K562 (cell line): ENCODE measurements at regions not wholly inside any gene's neighbourhood (a gene's known extent, or its start where the extent isn't known, plus 50 kb on each side); places are given as distances from the start of the nearest gene placed in this dataset.

Experiments used
- ATAC-seq: fragments of 200-7000 bp; cut with Tn5 transposase; 3 replicates; pipeline ENCODE4 v1.9.1; 2020; ENCODE audit warnings: moderate library complexity
- BruUV-seq: library from RNA; stranded (reverse); fragments of 400-500 nt; replicated peaks from 2 replicates; lab custom pipeline; 2021; lab: Mats Ljungman, UMichigan
- CTCF ChIA-PET: fragments of 300-600 bp; formaldehyde crosslinking; extraction: SDS; loops from one replicate; lab custom pipeline; 2021; ENCODE audit warnings: low intra/inter-chr PET ratio; lab: Yijun Ruan, JAX
- POLR2A ChIA-PET: fragments of 300-600, 350-650 bp; sonication (Branson Sonifier 250); formaldehyde crosslinking; extraction: SDS; loops from one replicate; lab custom pipeline; 2021; ENCODE audit warnings: antibody characterized with exemption, inconsistent platforms; lab: Yijun Ruan, JAX
- DNase-seq, 4 experiments: peaks; one replicate each; pipeline versions ENCODE4 v3.0.0 to v3.0.0-alpha.2; 2011 to 2018; ENCODE audit warnings: low spot score in 3 of 4, mixed read lengths in 3 of 4; ENCODE audit errors: extremely low read depth in 1 of 4
- FAIRE-seq: peaks from 2 replicates; lab custom pipeline; 2011; peaks lifted over from hg19 to GRCh38; lab: Jason Lieb, UNC
- H2AFZ ChIP-seq: 2 replicates; pipeline ENCODE4 v1.6.0; 2011; ENCODE audit warnings: low read depth, low read length, control low read depth, inconsistent platforms
- H3K27ac ChIP-seq: fragments of 200-600 bp; 3 replicates; pipeline ENCODE4 v1.8.0; 2011; ENCODE audit warnings: low read depth, mild to moderate bottlenecking, control low read depth, inconsistent platforms, low read length, moderate library complexity, mixed read lengths; ENCODE audit errors: extremely low read depth
- H3K27me3 ChIP-seq, 2 experiments: fragments of 300-600 bp in 1 of 2; 2 replicates in 1 of 2; 3 replicates in 1 of 2; pipeline versions ENCODE4 v1.6.0 to v1.8.0; 2011; ENCODE audit warnings: inconsistent platforms in 2 of 2, low read length in 2 of 2, mild to moderate bottlenecking in 1 of 2, mixed read lengths in 1 of 2, moderate library complexity in 1 of 2; ENCODE audit not compliant: control insufficient read depth in 2 of 2, insufficient read depth in 2 of 2
- H3K36me3 ChIP-seq: fragments of 300-600 bp; 3 replicates; pipeline ENCODE4 v1.8.0; 2011; ENCODE audit warnings: mild to moderate bottlenecking, low read length, inconsistent platforms; ENCODE audit not compliant: control insufficient read depth, insufficient read depth
- H3K4me1 ChIP-seq, 2 experiments: fragments of 200-600 bp in 1 of 2; replicated peaks in 1 of 2; 2 replicates in 1 of 2; 3 replicates in 1 of 2; pipeline versions ENCODE4 v1.5.1 to v1.8.0; 2011; ENCODE audit warnings: inconsistent platforms in 2 of 2, low read length in 2 of 2, mild to moderate bottlenecking in 1 of 2, mixed read lengths in 1 of 2, moderate library complexity in 1 of 2; ENCODE audit not compliant: control insufficient read depth in 2 of 2, insufficient read depth in 2 of 2
- H3K4me2 ChIP-seq: 2 replicates; pipeline ENCODE4 v1.6.1; 2011; ENCODE audit warnings: low read length, control low read depth, inconsistent platforms, mixed read lengths; ENCODE audit not compliant: insufficient read depth
- H3K4me3 ChIP-seq: fragments of 200-600 bp; sonication (generic), shearing (Covaris generic); 2 replicates; pipeline ENCODE4 v1.5.1; 2016; ENCODE audit warnings: control low read depth, inconsistent platforms
- H3K79me2 ChIP-seq: fragments of 200-600 bp; 3 replicates; pipeline ENCODE4 v1.8.0; 2011; ENCODE audit warnings: low read length, inconsistent platforms; ENCODE audit not compliant: control insufficient read depth, insufficient read depth
- H3K9ac ChIP-seq, 2 experiments: 2 replicates each; pipeline versions ENCODE4 v1.6.0 to v1.6.1; 2011; ENCODE audit warnings: low read depth in 2 of 2, low read length in 2 of 2, control low read depth in 1 of 2, inconsistent platforms in 1 of 2, mild to moderate bottlenecking in 1 of 2, mixed read lengths in 1 of 2; ENCODE audit not compliant: insufficient read depth in 1 of 2
- H3K9me1 ChIP-seq: one replicate; pipeline ENCODE4 v1.6.0; 2011; ENCODE audit warnings: inconsistent platforms, mild to moderate bottlenecking, low read length, moderate library complexity; ENCODE audit not compliant: control insufficient read depth, insufficient read depth
- H3K9me3 ChIP-seq: replicated peaks from 2 replicates; pipeline ENCODE4 v1.5.1; 2011; ENCODE audit warnings: low read depth, low read length, inconsistent platforms; ENCODE audit not compliant: control insufficient read depth, insufficient read depth
- H4K20me1 ChIP-seq: replicated peaks from 2 replicates; pipeline ENCODE4 v1.6.1; 2011; ENCODE audit warnings: low read length, inconsistent platforms, mixed read lengths; ENCODE audit not compliant: control insufficient read depth, insufficient read depth
- ARID4B ChIP-seq: sonication (generic); formaldehyde crosslinking; IDR thresholded peaks from 2 replicates; pipeline ENCODE4 v1.8.0; 2022; ENCODE audit warnings: mild to moderate bottlenecking, missing genetic modification reagents
- CTCF ChIP-seq, 3 experiments: IDR thresholded peaks in 2 of 3; conservative IDR thresholded peaks in 1 of 3; 2 replicates each; pipeline ENCODE4 v1.5.1; 2011 to 2012; ENCODE audit warnings: low read length in 3 of 3, mild to moderate bottlenecking in 3 of 3, control low read depth in 2 of 3, improper control_type of control experiment in 1 of 3, inconsistent platforms in 1 of 3, low read depth in 1 of 3, mixed read lengths in 1 of 3, moderate library complexity in 1 of 3; ENCODE audit not compliant: insufficient read depth in 2 of 3
- HNRNPUL1 ChIP-seq: fragments of 200-400 bp; formaldehyde crosslinking; IDR thresholded peaks from 2 replicates; pipeline ENCODE4 v1.6.1; 2017; ENCODE audit warnings: low read length
- RAD21 ChIP-seq, 2 experiments: fragments of 250-450 bp in 1 of 2; fragments of 450-650 bp in 1 of 2; sonication (Bioruptor Pico) in 1 of 2; formaldehyde crosslinking in 1 of 2; IDR thresholded peaks in 1 of 2; conservative IDR thresholded peaks in 1 of 2; 2 replicates each; pipeline versions ENCODE4 v1.4.0 to v1.8.0; 2020 to 2022; ENCODE audit warnings: mild to moderate bottlenecking in 2 of 2, moderate library complexity in 1 of 2
- SRSF9 ChIP-seq: fragments of 200-400 bp; formaldehyde crosslinking; IDR thresholded peaks from 2 replicates; pipeline ENCODE4 v1.6.1; 2017; ENCODE audit warnings: low read depth, low read length, borderline replicate concordance
- STAT6 ChIP-seq: sonication (generic); formaldehyde crosslinking; IDR thresholded peaks from 2 replicates; pipeline ENCODE4 v1.8.1; 2023; ENCODE audit warnings: mild to moderate bottlenecking, missing genetic modification reagents
- ZNF449 ChIP-seq: fragments of 250-450 bp; sonication (Bioruptor Pico); IDR thresholded peaks from 2 replicates; pipeline ENCODE4 v1.8.0; 2022; ENCODE audit warnings: moderate library complexity, mild to moderate bottlenecking, inconsistent platforms
- WGBS: fragments of 100-300 bp; shearing (Covaris generic); methylation state at CpG from one replicate; pipeline ENCODE4 v1.1.6; 2016; ENCODE audit warnings: low coverage, mixed read lengths; ENCODE audit not compliant: insufficient coverage; ENCODE audit errors: missing lambda C conversion rate; 5-methylcytosine and 5-hydroxymethylcytosine counted together
- in situ Hi-C: fragments of 300-500 bp; cut with MboI; formaldehyde crosslinking; loops from 4 replicates; pipeline ENCODE4 v1.15.0; 2018; ENCODE audit warnings: inconsistent platforms, mixed read lengths
- intact Hi-C: fragments of 100-400 bp; cut with micrococcal nuclease; formaldehyde crosslinking; loops from 2 replicates; pipeline ENCODE4 v1.14.2; 2022

GRCh38 chr9:79129865-79130480 is 441.8 kb upstream of the TLE4 start:
- TF ChIP-seq STAT6 (no peak), HNRNPUL1 (no peak), ZNF449 (CRISPR knock-in tag) (no peak), SRSF9 (no peak), ARID4B (CRISPR knock-in tag) (no peak), CTCF (IDR thresholded peaks at IDR 0.05 in 2 of 3, conservative IDR thresholded peaks at IDR 0.05 in 1 of 3; ENCODE audit: insufficient read depth in 2 of 3, low read depth in 1 of 3, low read length in 3 of 3) (peak in 2 of 3 experiments; percentile 39 to 49; a peak in 3 of 6 replicates), RAD21 (CRISPR knock-in tag; conservative IDR thresholded peaks at IDR 0.05 in 1 of 2, IDR thresholded peaks at IDR 0.05 in 1 of 2) (peak; percentile 30 to 40)
- TF ChIP-seq, all 486 proteins: peak for 2
- H3K4me3 ChIP-seq = no peak overlapping the region
- intact Hi-C loops = no loop called here
- no peaks in the 10 kb centered on the region for H3K79me2 ChIP-seq
- H3K9me3 ChIP-seq = no peaks in the 10 kb centered on the region
- in situ Hi-C loops = no loop called here
- H3K4me1 ChIP-seq = no peaks in the 10 kb centered on the region
- no peaks in the 10 kb centered on the region for H3K36me3 ChIP-seq
- no peaks in the 10 kb centered on the region for H3K27me3 ChIP-seq
- H3K4me2 ChIP-seq = no peak overlapping the region
- no peak overlapping the region for H2AFZ ChIP-seq
- no peak for ATAC-seq
- no peaks in the 10 kb centered on the region for H4K20me1 ChIP-seq
- 2% methylated on average over 8 of the region's 8 CpGs for WGBS
- DNase-seq = peak; percentile 4 to 13 (median 11)
- H3K9ac ChIP-seq = no peak overlapping the region
- no peak overlapping the region for H3K27ac ChIP-seq
- ChIA-PET POLR2A (no interaction called here), CTCF (no interaction called here)
- no TSS peak for BruUV-seq
- no peak for FAIRE-seq
- H3K9me1 ChIP-seq = no peaks in the 10 kb centered on the region
